ENCODE measurements at regions not wholly inside any gene's neighbourhood (a gene's known extent, or its start where the extent isn't known, plus 50 kb on each side); places are given as distances from the start of the nearest gene placed in this dataset.

GRCh38 chr17:77844681-77845080 is 113.8 kb upstream of the TNRC6C start:
- Histone ChIP-seq H3K4me1 (ENCODE audit: insufficient read depth, low read length) (no peaks in the 10 kb centered on the region), H3K36me3 (ENCODE audit: insufficient read depth, low read length) (no peaks in the 10 kb centered on the region), H3K4me3 (ENCODE audit: low read length) (no peak overlapping the region), H2AFZ (ENCODE audit: low read depth, low read length) (no peak overlapping the region), H3K27me3 (ENCODE audit: insufficient read depth, low read length) (peaks cover 6% of the 10 kb centered on the region), H3K9me3 (ENCODE audit: low read length) (no peaks in the 10 kb centered on the region)

GRCh38 chr17:77845541-77846225 is 112.8 kb upstream of the TNRC6C start:
- Histone ChIP-seq H3K4me1 (ENCODE audit: insufficient read depth, low read length) (no peaks in the 10 kb centered on the region), H2AFZ (ENCODE audit: low read depth, low read length) (no peak overlapping the region), H3K36me3 (ENCODE audit: insufficient read depth, low read length) (no peaks in the 10 kb centered on the region), H3K9me3 (ENCODE audit: low read length) (no peaks in the 10 kb centered on the region), H3K27me3 (ENCODE audit: insufficient read depth, low read length) (peaks cover 6% of the 10 kb centered on the region), H3K4me3 (ENCODE audit: low read length) (no peak overlapping the region)

- Histone ChIP-seq H3K27me3 (ENCODE audit: insufficient read depth, low read length) (peaks cover 6% of the 10 kb centered on the region), H2AFZ (ENCODE audit: low read depth, low read length) (no peak overlapping the region), H3K4me1 (ENCODE audit: insufficient read depth, low read length) (no peaks in the 10 kb centered on the region), H3K36me3 (ENCODE audit: insufficient read depth, low read length) (no peaks in the 10 kb centered on the region), H3K4me3 (ENCODE audit: low read length) (no peak overlapping the region), H3K9me3 (ENCODE audit: low read length) (no peaks in the 10 kb centered on the region)
These were observed 111.9 kb upstream of the TNRC6C start for GRCh38 chr17:77846531-77847085.

- no peaks in the 10 kb centered on the region for H3K9me3 ChIP-seq (ENCODE audit: low read length)
- no peak overlapping the region for H3K4me3 ChIP-seq (ENCODE audit: low read length)
- H3K27me3 ChIP-seq (ENCODE audit: insufficient read depth, low read length): peaks cover 3% of the 10 kb centered on the region
- H3K4me1 ChIP-seq (ENCODE audit: insufficient read depth, low read length): no peaks in the 10 kb centered on the region
- H3K36me3 ChIP-seq (ENCODE audit: insufficient read depth, low read length): no peaks in the 10 kb centered on the region
- H2AFZ ChIP-seq (ENCODE audit: low read depth, low read length): no peak overlapping the region
These were observed 111.0 kb upstream of the TNRC6C start for GRCh38 chr17:77847221-77848085.

GRCh38 chr17:77848257-77848656 is 110.2 kb upstream of the TNRC6C start:
- Histone ChIP-seq H3K4me1 (ENCODE audit: insufficient read depth, low read length) (no peaks in the 10 kb centered on the region), H3K36me3 (ENCODE audit: insufficient read depth, low read length) (no peaks in the 10 kb centered on the region), H3K9me3 (ENCODE audit: low read length) (no peaks in the 10 kb centered on the region), H3K4me3 (ENCODE audit: low read length) (no peak overlapping the region), H3K27me3 (ENCODE audit: insufficient read depth, low read length) (no peaks in the 10 kb centered on the region), H2AFZ (ENCODE audit: low read depth, low read length) (no peak overlapping the region)

GRCh38 chr17:77849239-77849638 is 109.3 kb upstream of the TNRC6C start:
- Histone ChIP-seq H3K4me3 (ENCODE audit: low read length) (no peak overlapping the region), H3K27me3 (ENCODE audit: insufficient read depth, low read length) (no peaks in the 10 kb centered on the region), H2AFZ (ENCODE audit: low read depth, low read length) (no peak overlapping the region), H3K9me3 (ENCODE audit: low read length) (no peaks in the 10 kb centered on the region), H3K4me1 (ENCODE audit: insufficient read depth, low read length) (no peaks in the 10 kb centered on the region), H3K36me3 (ENCODE audit: insufficient read depth, low read length) (no peaks in the 10 kb centered on the region)

GRCh38 chr17:77851921-77852320 is 106.6 kb upstream of the TNRC6C start:
- no peaks in the 10 kb centered on the region for H3K4me1 ChIP-seq (ENCODE audit: insufficient read depth, low read length)
- no peak overlapping the region for H2AFZ ChIP-seq (ENCODE audit: low read depth, low read length)
- H3K27me3 ChIP-seq (ENCODE audit: insufficient read depth, low read length): no peaks in the 10 kb centered on the region
- H3K9me3 ChIP-seq (ENCODE audit: low read length): no peaks in the 10 kb centered on the region
- H3K4me3 ChIP-seq (ENCODE audit: low read length): no peak overlapping the region
- H3K36me3 ChIP-seq (ENCODE audit: insufficient read depth, low read length): no peaks in the 10 kb centered on the region

- no peaks in the 10 kb centered on the region for H3K36me3 ChIP-seq (ENCODE audit: insufficient read depth, low read length)
- no peak overlapping the region for H3K4me3 ChIP-seq (ENCODE audit: low read length)
- no peaks in the 10 kb centered on the region for H3K27me3 ChIP-seq (ENCODE audit: insufficient read depth, low read length)
- no peaks in the 10 kb centered on the region for H3K4me1 ChIP-seq (ENCODE audit: insufficient read depth, low read length)
- no peaks in the 10 kb centered on the region for H3K9me3 ChIP-seq (ENCODE audit: low read length)
- no peak overlapping the region for H2AFZ ChIP-seq (ENCODE audit: low read depth, low read length)
These were observed 105.8 kb upstream of the TNRC6C start for GRCh38 chr17:77852731-77853130.

GRCh38 chr17:77853191-77853977 is 105.1 kb upstream of the TNRC6C start:
- Histone ChIP-seq H3K4me1 (ENCODE audit: insufficient read depth, low read length) (no peaks in the 10 kb centered on the region), H3K36me3 (ENCODE audit: insufficient read depth, low read length) (no peaks in the 10 kb centered on the region), H3K27me3 (ENCODE audit: insufficient read depth, low read length) (no peaks in the 10 kb centered on the region), H2AFZ (ENCODE audit: low read depth, low read length) (no peak overlapping the region), H3K9me3 (ENCODE audit: low read length) (no peaks in the 10 kb centered on the region), H3K4me3 (ENCODE audit: low read length) (no peak overlapping the region)

- no peaks in the 10 kb centered on the region for H3K36me3 ChIP-seq (ENCODE audit: insufficient read depth, low read length)
- no peaks in the 10 kb centered on the region for H3K4me1 ChIP-seq (ENCODE audit: insufficient read depth, low read length)
- no peak overlapping the region for H2AFZ ChIP-seq (ENCODE audit: low read depth, low read length)
- no peaks in the 10 kb centered on the region for H3K27me3 ChIP-seq (ENCODE audit: insufficient read depth, low read length)
- H3K9me3 ChIP-seq (ENCODE audit: low read length): no peaks in the 10 kb centered on the region
- no peak overlapping the region for H3K4me3 ChIP-seq (ENCODE audit: low read length)
These were observed 104.3 kb upstream of the TNRC6C start for GRCh38 chr17:77854083-77854758.

- H3K9me3 ChIP-seq (ENCODE audit: low read length): no peaks in the 10 kb centered on the region
- no peaks in the 10 kb centered on the region for H3K4me1 ChIP-seq (ENCODE audit: insufficient read depth, low read length)
- no peaks in the 10 kb centered on the region for H3K36me3 ChIP-seq (ENCODE audit: insufficient read depth, low read length)
- H3K4me3 ChIP-seq (ENCODE audit: low read length): no peak overlapping the region
- H3K27me3 ChIP-seq (ENCODE audit: insufficient read depth, low read length): no peaks in the 10 kb centered on the region
- H2AFZ ChIP-seq (ENCODE audit: low read depth, low read length): no peak overlapping the region
These were observed 103.5 kb upstream of the TNRC6C start for GRCh38 chr17:77854759-77855745.

All from neuron (in vitro differentiated cells).